ENCODE measurements at regions not wholly inside any gene's neighbourhood (a gene's known extent, or its start where the extent isn't known, plus 50 kb on each side); places are given as distances from the start of the nearest gene placed in this dataset.
A peak's percentile ranks its signal among the peaks of the same experiment; 100 is the strongest.

DNA sequence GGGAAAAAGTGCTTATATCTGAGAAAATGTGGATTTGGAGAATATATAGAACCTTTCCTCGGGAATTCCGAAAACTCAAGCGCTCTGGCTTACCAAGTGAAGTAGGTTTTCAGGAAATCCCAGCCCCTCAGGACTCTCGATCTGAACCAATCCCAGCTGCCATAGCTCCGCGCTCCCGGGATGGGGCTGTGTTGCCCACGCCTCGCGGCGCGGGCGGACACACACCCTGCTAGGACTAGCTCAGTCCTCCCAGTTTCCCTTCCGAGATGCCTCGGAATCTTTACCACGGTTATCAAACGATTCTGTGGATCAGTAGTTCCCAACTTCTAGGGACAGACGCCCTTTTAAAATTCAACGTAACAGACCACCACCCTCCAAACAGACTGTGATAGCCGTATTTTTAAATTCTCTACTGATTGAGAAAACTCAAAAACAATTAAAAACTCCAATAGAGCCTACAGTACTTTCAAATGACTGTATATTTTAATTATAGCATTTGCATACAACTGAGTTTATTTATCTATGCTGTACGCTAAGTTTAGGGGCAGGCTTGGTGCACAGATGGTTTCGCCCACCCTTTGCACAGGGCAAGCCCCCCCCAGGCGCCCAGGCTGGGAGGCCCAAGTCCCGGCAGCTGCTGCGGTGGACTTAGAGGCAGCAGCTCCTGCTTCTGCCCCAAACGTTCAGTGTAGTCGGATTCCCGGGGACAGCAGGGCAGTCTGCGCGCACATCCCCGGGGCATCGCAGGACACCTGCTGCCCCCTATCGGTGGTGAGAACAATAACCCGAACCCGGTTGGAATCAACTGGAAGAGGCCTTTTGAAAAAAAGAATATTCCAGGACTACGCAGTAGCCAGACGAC lies 52.3 kb downstream of the CCDC54 start:
- no peak for TF ChIP-seq POLR2A (IDR thresholded peaks at IDR 0.05)
- TF ChIP-seq, protein P1, sequence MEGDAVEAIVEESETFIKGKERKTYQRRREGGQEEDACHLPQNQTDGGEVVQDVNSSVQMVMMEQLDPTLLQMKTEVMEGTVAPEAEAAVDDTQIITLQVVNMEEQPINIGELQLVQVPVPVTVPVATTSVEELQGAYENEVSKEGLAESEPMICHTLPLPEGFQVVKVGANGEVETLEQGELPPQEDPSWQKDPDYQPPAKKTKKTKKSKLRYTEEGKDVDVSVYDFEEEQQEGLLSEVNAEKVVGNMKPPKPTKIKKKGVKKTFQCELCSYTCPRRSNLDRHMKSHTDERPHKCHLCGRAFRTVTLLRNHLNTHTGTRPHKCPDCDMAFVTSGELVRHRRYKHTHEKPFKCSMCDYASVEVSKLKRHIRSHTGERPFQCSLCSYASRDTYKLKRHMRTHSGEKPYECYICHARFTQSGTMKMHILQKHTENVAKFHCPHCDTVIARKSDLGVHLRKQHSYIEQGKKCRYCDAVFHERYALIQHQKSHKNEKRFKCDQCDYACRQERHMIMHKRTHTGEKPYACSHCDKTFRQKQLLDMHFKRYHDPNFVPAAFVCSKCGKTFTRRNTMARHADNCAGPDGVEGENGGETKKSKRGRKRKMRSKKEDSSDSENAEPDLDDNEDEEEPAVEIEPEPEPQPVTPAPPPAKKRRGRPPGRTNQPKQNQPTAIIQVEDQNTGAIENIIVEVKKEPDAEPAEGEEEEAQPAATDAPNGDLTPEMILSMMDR (IDR thresholded peaks at IDR 0.05) = peak; percentile 91 to 93 (median 92)
